Keratinocyte (primary cell): ENCODE measurements at regions not wholly inside any gene's neighbourhood (a gene's known extent, or its start where the extent isn't known, plus 50 kb on each side); places are given as distances from the start of the nearest gene placed in this dataset.

Source experiments
- DNase-seq: peaks from one replicate; pipeline ENCODE4 v3.0.0-alpha.2; 2011; ENCODE audit warnings: low read depth, missing footprints, low spot score
- FAIRE-seq: peaks from 2 replicates; lab custom pipeline; 2011; peaks lifted over from hg19 to GRCh38; lab: Jason Lieb, UNC
- H2AFZ ChIP-seq: 2 replicates; pipeline ENCODE4 v1.6.0; 2012; ENCODE audit warnings: low read length, control low read depth, inconsistent platforms; ENCODE audit not compliant: control insufficient read depth
- H3K27ac ChIP-seq: 2 replicates; pipeline ENCODE4 v1.5.1; 2011; ENCODE audit warnings: low read length; ENCODE audit not compliant: control insufficient read depth, insufficient read depth
- H3K27me3 ChIP-seq: 3 replicates; pipeline ENCODE4 v1.6.0; 2011; ENCODE audit warnings: low read length; ENCODE audit not compliant: control insufficient read depth, insufficient read depth; ENCODE audit errors: extremely low read depth
- H3K36me3 ChIP-seq, 2 experiments: 2 replicates in 1 of 2; 3 replicates in 1 of 2; pipeline ENCODE4 v1.5.1; 2011; ENCODE audit warnings: low read length in 2 of 2, mild to moderate bottlenecking in 1 of 2; ENCODE audit not compliant: control insufficient read depth in 2 of 2, insufficient read depth in 2 of 2; ENCODE audit errors: extremely low read depth in 1 of 2
- H3K4me1 ChIP-seq: 3 replicates; pipeline ENCODE4 v1.5.1; 2011; ENCODE audit warnings: low read length; ENCODE audit not compliant: control insufficient read depth, insufficient read depth; ENCODE audit errors: extremely low read depth
- H3K4me2 ChIP-seq: 3 replicates; pipeline ENCODE4 v1.6.0; 2011; ENCODE audit warnings: low read depth, low read length; ENCODE audit not compliant: control insufficient read depth, insufficient read depth; ENCODE audit errors: extremely low read depth
- H3K4me3 ChIP-seq, 3 experiments: fragments of 200-600 bp in 1 of 3; sonication (generic) in 1 of 3; 2 replicates in 2 of 3; 3 replicates in 1 of 3; pipeline ENCODE4 v1.5.1; 2011 to 2016; ENCODE audit warnings: low read length in 3 of 3, mild to moderate bottlenecking in 3 of 3, control low read depth in 2 of 3, inconsistent platforms in 1 of 3, low read depth in 1 of 3, mixed read lengths in 1 of 3, mixed run types in 1 of 3, moderate library complexity in 1 of 3; ENCODE audit not compliant: control insufficient read depth in 2 of 3, insufficient read depth in 2 of 3; ENCODE audit errors: extremely low read depth in 1 of 3
- H3K79me2 ChIP-seq: 2 replicates; pipeline ENCODE4 v1.6.0; 2012; ENCODE audit warnings: low read length; ENCODE audit not compliant: control insufficient read depth, insufficient read depth
- H3K9ac ChIP-seq: 3 replicates; pipeline ENCODE4 v1.6.0; 2011; ENCODE audit warnings: low read length; ENCODE audit not compliant: control insufficient read depth, insufficient read depth; ENCODE audit errors: extremely low read depth
- H3K9me1 ChIP-seq: 3 replicates; pipeline ENCODE4 v1.6.0; 2011; ENCODE audit warnings: low read length; ENCODE audit not compliant: control insufficient read depth, insufficient read depth; ENCODE audit errors: extremely low read depth
- H3K9me3 ChIP-seq: 2 replicates; pipeline ENCODE4 v1.5.1; 2012; ENCODE audit warnings: low read depth, low read length; ENCODE audit not compliant: control insufficient read depth
- H4K20me1 ChIP-seq: 3 replicates; pipeline ENCODE4 v1.6.0; 2011; ENCODE audit warnings: low read length; ENCODE audit not compliant: control insufficient read depth, insufficient read depth; ENCODE audit errors: extremely low read depth
- CTCF ChIP-seq, 3 experiments: IDR thresholded peaks in 1 of 3; conservative IDR thresholded peaks in 1 of 3; optimal IDR thresholded peaks in 1 of 3; 2 replicates in 2 of 3; 3 replicates in 1 of 3; pipeline versions ENCODE3 to v1.5.1; 2011; ENCODE audit warnings: low read length in 3 of 3, mild to moderate bottlenecking in 3 of 3, moderate library complexity in 2 of 3, control low read depth in 1 of 3, inconsistent platforms in 1 of 3; ENCODE audit not compliant: insufficient read depth in 2 of 3; ENCODE audit errors: extremely low read depth in 1 of 3
- EZH2 ChIP-seq: IDR thresholded peaks from one replicate; pipeline ENCODE4 v1.6.1; 2012; ENCODE audit warnings: inconsistent platforms, mild to moderate bottlenecking, low read length, moderate library complexity
- dilution Hi-C: fragments of 300-500 bp; cut with MboI; formaldehyde crosslinking; loops from one replicate; pipeline ENCODE4 v1.7.0; 2020; ENCODE audit warnings: low sequenced_read_pairs; ENCODE audit not compliant: extremely low pct_ligation_motif_present

DNA sequence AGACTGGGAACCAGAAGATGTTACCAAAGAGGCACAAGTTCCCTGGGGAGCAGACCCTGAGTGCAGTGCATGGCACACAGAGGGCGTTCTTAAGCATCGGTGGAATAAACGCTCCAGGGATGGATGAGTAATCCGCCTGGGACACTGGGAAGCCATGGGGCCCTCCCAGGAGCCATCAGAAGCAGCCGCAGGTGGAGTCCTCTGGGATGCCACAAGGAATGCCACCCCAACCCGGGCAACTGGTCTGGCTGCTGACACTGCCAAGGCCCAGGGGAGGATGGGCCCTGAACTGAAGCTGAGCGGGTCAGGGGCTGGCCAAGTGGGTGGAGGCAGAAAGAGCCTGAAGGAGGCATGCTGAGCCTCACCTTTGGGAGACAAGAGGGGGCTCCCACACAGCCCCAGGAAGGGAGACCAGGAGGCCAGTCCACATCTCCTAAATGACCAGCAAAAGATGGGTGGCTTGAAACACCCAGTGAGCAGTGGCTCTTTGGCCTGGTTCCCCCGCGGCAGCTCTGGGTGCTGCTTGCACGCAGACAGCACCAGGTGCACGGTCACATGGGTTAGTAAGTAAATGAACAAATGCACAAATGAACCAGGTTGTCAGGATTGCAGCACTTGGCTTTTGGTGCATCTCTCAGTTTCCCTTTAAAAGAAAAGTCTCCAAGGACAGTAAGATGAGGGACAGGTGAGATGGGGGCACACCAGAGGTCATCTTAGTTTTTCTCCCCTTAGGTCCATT is 141.3 kb upstream of the ZMIZ1 start:
- Histone ChIP-seq H3K4me3 (no peak overlapping the region), H3K9ac (no peak overlapping the region), H3K27me3 (peaks cover 15% of the 10 kb centered on the region), H3K4me1 (peaks cover 14% of the 10 kb centered on the region), H3K9me3 (no peaks in the 10 kb centered on the region), H3K4me2 (no peak overlapping the region), H4K20me1 (peaks cover 2% of the 10 kb centered on the region), H3K79me2 (no peaks in the 10 kb centered on the region), H3K9me1 (peaks cover 2% of the 10 kb centered on the region), H3K27ac (no peak overlapping the region), H2AFZ (no peak overlapping the region), H3K36me3 (no peaks in the 10 kb centered on the region)
- DNase-seq: no peak
- no peak for FAIRE-seq
- dilution Hi-C loops: no loop called here
- no peak for TF ChIP-seq EZH2
- TF ChIP-seq CTCF (optimal IDR thresholded peaks at IDR 0.05 in 1 of 3, IDR thresholded peaks at IDR 0.05 in 1 of 3, conservative IDR thresholded peaks at IDR 0.05 in 1 of 3; ENCODE audit: extremely low read depth in 1 of 3, insufficient read depth in 2 of 3, low read length in 3 of 3): peak in 1 of 3 experiments; percentile 42

- no peak overlapping the region for H3K4me2 ChIP-seq
- H3K9me3 ChIP-seq: no peaks in the 10 kb centered on the region
- no peaks in the 10 kb centered on the region for H3K36me3 ChIP-seq
- DNase-seq (no peak), FAIRE-seq (no peak)
- H3K4me1 ChIP-seq: peaks cover 14% of the 10 kb centered on the region
- no peak overlapping the region for H3K4me3 ChIP-seq
- H4K20me1 ChIP-seq: peaks cover 2% of the 10 kb centered on the region
- no peak overlapping the region for H3K9ac ChIP-seq
- peaks cover 2% of the 10 kb centered on the region for H3K9me1 ChIP-seq
- dilution Hi-C loops: no loop called here
- peaks cover 19% of the 10 kb centered on the region for H3K27me3 ChIP-seq
- no peaks in the 10 kb centered on the region for H3K79me2 ChIP-seq
- TF ChIP-seq EZH2: no peak
- no peak for TF ChIP-seq CTCF (optimal IDR thresholded peaks at IDR 0.05 in 1 of 3, IDR thresholded peaks at IDR 0.05 in 1 of 3, conservative IDR thresholded peaks at IDR 0.05 in 1 of 3; ENCODE audit: extremely low read depth in 1 of 3, insufficient read depth in 2 of 3, low read length in 3 of 3)
- no peak overlapping the region for H2AFZ ChIP-seq
- no peak overlapping the region for H3K27ac ChIP-seq
These were observed 140.4 kb upstream of the ZMIZ1 start for GRCh38 chr10:78928330-78928729.
